Kidney epithelial cell (primary cell): ENCODE measurements at regions not wholly inside any gene's neighbourhood (a gene's known extent, or its start where the extent isn't known, plus 50 kb on each side); places are given as distances from the start of the nearest gene placed in this dataset.

ENCODE experiments used
- DNase-seq: peaks from one replicate; pipeline ENCODE4 v3.0.0-alpha.2; 2010; ENCODE audit warnings: low read depth
- H3K27me3 ChIP-seq: 2 replicates; pipeline ENCODE4 v1.6.0; 2011; ENCODE audit warnings: low read length; ENCODE audit not compliant: control insufficient read depth, insufficient read depth
- H3K36me3 ChIP-seq: 2 replicates; pipeline ENCODE4 v1.5.1; 2011; ENCODE audit warnings: low read length; ENCODE audit not compliant: control insufficient read depth, insufficient read depth
- H3K4me3 ChIP-seq: 2 replicates; pipeline ENCODE4 v1.5.1; 2011; ENCODE audit warnings: low read depth, mild to moderate bottlenecking, control low read depth, low read length
- TF ChIP-seq, protein P1 (sequence below): IDR thresholded peaks from 2 replicates; pipeline ENCODE4 v1.5.1; 2011; ENCODE audit warnings: mild to moderate bottlenecking, moderate library complexity, low read length, control low read depth, inconsistent platforms; ENCODE audit not compliant: insufficient read depth, poor library complexity, severe bottlenecking

- no peak for DNase-seq
- no peaks in the 10 kb centered on the region for H3K36me3 ChIP-seq
- H3K4me3 ChIP-seq: no peak overlapping the region
- TF ChIP-seq, protein P1, sequence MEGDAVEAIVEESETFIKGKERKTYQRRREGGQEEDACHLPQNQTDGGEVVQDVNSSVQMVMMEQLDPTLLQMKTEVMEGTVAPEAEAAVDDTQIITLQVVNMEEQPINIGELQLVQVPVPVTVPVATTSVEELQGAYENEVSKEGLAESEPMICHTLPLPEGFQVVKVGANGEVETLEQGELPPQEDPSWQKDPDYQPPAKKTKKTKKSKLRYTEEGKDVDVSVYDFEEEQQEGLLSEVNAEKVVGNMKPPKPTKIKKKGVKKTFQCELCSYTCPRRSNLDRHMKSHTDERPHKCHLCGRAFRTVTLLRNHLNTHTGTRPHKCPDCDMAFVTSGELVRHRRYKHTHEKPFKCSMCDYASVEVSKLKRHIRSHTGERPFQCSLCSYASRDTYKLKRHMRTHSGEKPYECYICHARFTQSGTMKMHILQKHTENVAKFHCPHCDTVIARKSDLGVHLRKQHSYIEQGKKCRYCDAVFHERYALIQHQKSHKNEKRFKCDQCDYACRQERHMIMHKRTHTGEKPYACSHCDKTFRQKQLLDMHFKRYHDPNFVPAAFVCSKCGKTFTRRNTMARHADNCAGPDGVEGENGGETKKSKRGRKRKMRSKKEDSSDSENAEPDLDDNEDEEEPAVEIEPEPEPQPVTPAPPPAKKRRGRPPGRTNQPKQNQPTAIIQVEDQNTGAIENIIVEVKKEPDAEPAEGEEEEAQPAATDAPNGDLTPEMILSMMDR: no peak
- no peaks in the 10 kb centered on the region for H3K27me3 ChIP-seq
Observed at GRCh38 chr2:238591732-238592131, 165.0 kb downstream of the ASB1 start.

DNA sequence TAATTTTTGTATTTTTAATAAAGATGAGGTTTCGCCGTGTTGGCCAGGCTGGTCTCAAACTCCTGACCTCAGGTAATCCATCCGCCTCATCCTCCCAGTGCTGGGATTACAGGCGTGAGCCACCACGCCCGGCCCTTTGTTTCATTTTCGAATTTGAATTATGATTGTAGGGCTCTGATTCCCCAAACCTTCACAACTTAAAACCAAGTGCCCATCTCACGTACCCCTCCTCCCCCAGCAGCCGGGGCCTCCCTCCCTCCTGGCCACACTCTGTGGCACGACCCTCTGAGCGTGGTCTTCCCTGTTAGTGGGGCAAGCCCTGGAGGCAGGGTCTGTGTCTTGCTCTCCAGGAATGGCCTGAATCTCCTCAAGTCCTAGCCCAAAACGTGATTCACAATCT lies 166.5 kb downstream of the ASB1 start:
- no peaks in the 10 kb centered on the region for H3K36me3 ChIP-seq
- no peak for DNase-seq
- no peaks in the 10 kb centered on the region for H3K27me3 ChIP-seq
- no peak overlapping the region for H3K4me3 ChIP-seq
- TF ChIP-seq, protein P1: no peak

DNA sequence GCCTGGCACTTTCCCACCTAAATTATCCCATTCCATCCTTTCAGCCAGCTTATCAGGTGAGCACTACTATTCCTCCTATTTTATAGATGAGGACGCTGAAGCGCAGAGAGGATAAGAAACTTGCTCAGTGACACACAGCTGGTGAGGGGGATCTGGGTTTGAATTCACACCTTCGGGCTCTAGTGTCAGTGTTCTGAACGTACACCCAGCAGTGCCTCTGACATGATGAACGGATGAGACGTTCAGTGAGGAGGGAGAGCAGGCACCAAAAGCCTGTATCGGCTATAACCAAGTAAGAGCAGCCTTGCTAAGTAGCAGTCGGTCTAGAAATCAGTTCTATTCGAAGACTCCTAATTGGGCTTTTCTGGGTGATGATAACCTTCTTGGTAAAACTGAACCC lies 167.0 kb downstream of the ASB1 start:
- DNase-seq: no peak
- Histone ChIP-seq H3K36me3 (no peaks in the 10 kb centered on the region), H3K4me3 (no peak overlapping the region), H3K27me3 (no peaks in the 10 kb centered on the region)
- TF ChIP-seq, protein P1: no peak

- Histone ChIP-seq H3K36me3 (no peaks in the 10 kb centered on the region), H3K4me3 (no peak overlapping the region), H3K27me3 (no peaks in the 10 kb centered on the region)
- TF ChIP-seq, protein P1: no peak
- no peak for DNase-seq
Observed at GRCh38 chr2:238594796-238595749, 168.3 kb downstream of the ASB1 start.

- no peaks in the 10 kb centered on the region for H3K27me3 ChIP-seq
Observed at GRCh38 chr2:238595750-238596570, 169.2 kb downstream of the ASB1 start.

More at GRCh38 chr2:238595750-238596570, 169.2 kb downstream of the ASB1 start:
- no peak for DNase-seq
- Histone ChIP-seq H3K4me3 (no peak overlapping the region), H3K36me3 (no peaks in the 10 kb centered on the region)
- TF ChIP-seq, protein P1: no peak
